Right lobe of liver (tissue), 4 donors: ENCODE measurements at regions not wholly inside any gene's neighbourhood (a gene's known extent, or its start where the extent isn't known, plus 50 kb on each side); places are given as distances from the start of the nearest gene placed in this dataset.

Experiments
- POLR2A ChIP-seq: fragments of 450-650 bp; IDR thresholded peaks from one replicate; pipeline ENCODE4 v1.6.1; 2017; ENCODE audit warnings: antibody characterized with exemption, mild to moderate bottlenecking
- TF ChIP-seq, protein P1 (sequence below), 4 donors: fragments of 200-600 bp in 3 of 4; fragments of 450-650 bp in 1 of 4; IDR thresholded peaks; one replicate each; pipeline versions ENCODE4 v1.5.1 to v1.8.0; 2016 to 2022; ENCODE audit warnings: antibody characterized with exemption in 4 of 4, mild to moderate bottlenecking in 2 of 4
- donor health status: DM: no; HTN: no; CAD: no.
- donor health status: DM: no; HTN: no; CAD: no.
- donor health status: DM: no; HTN: yes; CAD: no.

DNA sequence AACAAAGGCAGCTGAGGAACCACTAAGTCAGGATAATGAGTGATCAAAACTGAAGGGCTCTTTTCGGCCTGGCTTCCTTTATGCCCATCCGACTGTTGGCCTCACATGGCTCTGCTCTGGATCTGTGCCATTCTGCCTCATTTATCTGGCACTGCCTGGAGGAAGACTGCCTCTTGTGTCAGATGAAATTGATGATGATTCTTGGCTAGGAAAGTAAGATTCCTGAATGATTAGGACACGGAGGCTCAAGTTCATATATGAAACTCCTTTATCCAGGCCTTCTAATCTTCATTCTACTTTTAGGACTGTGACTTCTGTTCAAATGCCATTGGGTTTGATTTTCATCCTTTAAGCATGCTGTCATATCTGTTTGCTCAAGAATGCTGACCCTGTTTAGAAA, 475.4 kb upstream of the RPS6KA3 start:
- TF ChIP-seq, protein P1, sequence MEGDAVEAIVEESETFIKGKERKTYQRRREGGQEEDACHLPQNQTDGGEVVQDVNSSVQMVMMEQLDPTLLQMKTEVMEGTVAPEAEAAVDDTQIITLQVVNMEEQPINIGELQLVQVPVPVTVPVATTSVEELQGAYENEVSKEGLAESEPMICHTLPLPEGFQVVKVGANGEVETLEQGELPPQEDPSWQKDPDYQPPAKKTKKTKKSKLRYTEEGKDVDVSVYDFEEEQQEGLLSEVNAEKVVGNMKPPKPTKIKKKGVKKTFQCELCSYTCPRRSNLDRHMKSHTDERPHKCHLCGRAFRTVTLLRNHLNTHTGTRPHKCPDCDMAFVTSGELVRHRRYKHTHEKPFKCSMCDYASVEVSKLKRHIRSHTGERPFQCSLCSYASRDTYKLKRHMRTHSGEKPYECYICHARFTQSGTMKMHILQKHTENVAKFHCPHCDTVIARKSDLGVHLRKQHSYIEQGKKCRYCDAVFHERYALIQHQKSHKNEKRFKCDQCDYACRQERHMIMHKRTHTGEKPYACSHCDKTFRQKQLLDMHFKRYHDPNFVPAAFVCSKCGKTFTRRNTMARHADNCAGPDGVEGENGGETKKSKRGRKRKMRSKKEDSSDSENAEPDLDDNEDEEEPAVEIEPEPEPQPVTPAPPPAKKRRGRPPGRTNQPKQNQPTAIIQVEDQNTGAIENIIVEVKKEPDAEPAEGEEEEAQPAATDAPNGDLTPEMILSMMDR (IDR thresholded peaks at IDR 0.05) = no peak
- no peak for TF ChIP-seq POLR2A
